HG02610 (cell line): ENCODE measurements at regions not wholly inside any gene's neighbourhood (a gene's known extent, or its start where the extent isn't known, plus 50 kb on each side); places are given as distances from the start of the nearest gene placed in this dataset.

Experiments
- ATAC-seq: cut with Tn5 transposase; IDR thresholded peaks from one replicate; pipeline ENCODE4 v1.9.1; 2021; ENCODE audit warnings: mild to moderate bottlenecking, moderate library complexity; ENCODE audit not compliant: unreplicated experiment

DNA sequence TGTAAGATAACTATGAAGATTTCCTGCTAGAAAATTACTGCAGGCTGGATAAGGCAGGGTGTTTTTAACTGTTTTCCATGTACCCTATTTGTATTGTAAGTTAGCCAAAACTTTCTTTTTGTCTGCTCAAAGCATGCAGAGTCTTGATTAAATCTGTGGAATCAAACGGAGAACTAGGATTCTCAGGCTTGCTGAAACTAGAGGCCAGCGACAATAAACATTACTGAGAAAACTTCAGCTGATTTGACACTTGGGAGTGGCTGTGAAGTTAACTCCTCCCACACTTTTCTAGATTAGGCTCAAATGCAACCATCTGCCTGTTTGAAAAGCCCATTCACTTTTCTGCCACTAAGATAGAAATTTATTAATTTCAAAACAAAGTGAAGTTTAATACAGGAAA lies 153.2 kb upstream of the FRMD4B start:
- ATAC-seq: no peak

DNA sequence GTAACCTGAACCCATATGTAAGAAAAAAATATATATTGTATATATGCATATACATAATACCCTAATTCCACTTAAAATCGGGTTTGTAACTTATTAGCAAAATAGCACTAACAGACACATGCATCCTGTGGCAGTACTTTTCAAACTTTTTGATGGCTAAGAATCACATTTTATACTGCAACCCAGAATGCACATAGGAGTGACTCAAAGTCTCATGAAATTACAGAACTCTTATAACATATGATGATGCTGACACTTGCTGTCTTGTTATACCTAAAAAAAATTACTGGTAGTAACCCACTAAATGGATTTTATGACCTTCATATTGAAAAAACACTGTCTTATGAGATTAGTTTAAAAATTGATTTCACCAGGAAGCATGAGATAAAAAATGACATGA lies 152.4 kb upstream of the FRMD4B start:
- no peak for ATAC-seq

DNA sequence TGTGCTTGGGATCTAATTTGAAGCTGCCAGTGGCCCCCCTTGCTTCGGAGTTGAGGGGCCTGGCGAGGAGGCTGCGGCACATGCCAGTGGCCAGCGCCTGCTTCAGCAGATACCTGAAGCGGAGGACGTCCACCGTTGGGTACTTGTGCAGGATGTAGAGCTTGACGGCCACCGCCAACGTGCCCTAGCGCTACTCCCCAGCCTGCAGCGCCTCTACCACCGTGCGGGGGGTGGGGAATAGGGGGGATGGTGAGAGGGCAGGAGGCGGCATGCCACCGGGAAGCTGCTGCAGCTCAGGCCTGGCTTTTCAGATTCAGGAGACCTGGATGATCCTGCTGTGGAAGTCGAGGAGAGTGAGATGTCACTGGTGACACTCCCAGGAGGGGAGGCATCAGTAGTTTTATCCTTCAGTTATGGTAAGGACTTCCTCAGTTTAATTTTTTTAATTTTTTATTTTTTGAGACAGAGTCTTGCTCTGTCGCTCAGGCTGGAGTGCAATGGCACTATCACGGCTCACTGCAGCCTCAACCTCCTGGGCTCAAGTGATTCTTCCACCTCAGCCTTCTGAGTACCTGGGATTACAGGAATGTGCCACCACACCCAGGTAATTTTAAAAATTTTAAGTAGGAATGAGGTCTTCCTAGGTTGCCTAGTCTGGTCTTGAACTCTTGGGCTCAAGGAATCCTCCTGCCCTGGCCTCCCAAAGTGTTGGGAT lies 150.6 kb upstream of the FRMD4B start:
- no peak for ATAC-seq

GRCh38 chr3:69535613-69536012 lies 149.7 kb upstream of the FRMD4B start:
- ATAC-seq: no peak

DNA sequence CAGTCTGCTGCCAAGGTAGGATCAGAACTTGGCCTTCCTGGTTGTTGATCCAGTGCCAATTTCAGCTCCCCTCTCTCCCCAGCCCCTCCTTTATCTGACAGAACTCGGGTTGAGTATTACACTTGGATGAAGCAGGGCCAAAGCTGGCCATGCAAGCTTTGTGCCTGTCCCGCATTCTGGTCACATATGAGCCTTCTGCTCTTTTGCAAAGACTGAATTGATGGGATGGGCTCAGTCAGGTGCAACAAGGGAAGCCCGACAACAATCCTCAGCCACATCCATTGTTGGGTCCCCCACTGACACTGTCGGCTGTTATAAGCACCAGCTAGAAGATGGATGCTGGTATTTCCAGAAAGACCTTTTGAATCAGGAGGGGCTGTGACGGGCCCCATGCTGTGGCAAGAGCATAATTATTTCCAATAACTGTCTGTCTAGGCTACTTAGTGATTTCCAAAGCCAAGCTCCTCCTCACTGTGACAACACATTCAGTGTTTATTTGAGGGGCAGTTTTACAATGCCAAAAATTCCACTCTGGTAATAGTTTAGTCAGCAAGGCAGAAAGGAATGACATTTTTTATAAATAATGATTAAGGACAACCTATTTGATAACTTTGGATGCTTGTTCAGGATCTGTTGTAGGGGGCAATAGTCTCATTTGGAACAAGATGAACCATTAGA lies 146.8 kb upstream of the FRMD4B start:
- ATAC-seq: no peak

GRCh38 chr3:69531576-69532546 lies 146.0 kb upstream of the FRMD4B start:
- ATAC-seq: no peak

GRCh38 chr3:69530554-69530953 lies 144.7 kb upstream of the FRMD4B start:
- no peak for ATAC-seq

DNA sequence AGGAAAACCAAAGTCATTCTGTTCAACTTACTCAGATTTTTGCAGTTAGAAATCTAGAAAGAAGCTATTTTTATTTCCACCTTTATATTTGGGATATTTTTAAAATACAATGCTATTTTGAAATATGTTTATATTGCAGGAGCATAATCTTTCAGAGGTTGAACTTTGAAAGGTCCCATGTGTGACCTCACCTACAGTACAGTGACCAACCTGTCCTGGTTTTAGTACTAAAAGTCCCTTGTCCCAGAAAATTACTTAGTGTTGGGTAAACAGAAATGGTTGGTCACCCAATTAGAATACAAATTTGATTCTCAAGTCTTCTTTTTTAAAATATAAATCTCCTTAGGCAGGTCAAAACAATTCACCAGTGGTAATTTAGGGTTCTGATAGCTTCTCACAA lies 141.6 kb upstream of the FRMD4B start:
- ATAC-seq: no peak

DNA sequence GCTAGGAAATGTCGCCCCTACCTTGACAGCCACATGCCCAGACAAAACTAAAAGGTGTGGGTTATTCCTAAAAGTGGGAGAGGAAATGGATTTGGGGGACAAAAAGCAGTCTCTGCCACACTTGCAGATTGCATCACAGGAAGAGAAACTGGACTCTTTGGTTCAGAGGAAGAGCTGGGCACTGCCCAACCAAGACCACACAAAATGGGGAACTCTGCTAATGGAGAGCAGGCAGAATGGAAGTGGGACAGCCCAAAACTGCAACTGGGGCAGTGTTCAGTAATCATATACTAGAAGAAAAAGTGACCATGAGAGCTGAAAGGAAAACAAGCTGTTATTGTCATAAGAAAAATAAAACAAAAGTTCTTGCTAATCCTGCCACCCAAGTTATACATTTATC lies 138.9 kb upstream of the FRMD4B start:
- no peak for ATAC-seq

- ATAC-seq: no peak
Observed at GRCh38 chr3:69521286-69521685, 135.4 kb upstream of the FRMD4B start.

DNA sequence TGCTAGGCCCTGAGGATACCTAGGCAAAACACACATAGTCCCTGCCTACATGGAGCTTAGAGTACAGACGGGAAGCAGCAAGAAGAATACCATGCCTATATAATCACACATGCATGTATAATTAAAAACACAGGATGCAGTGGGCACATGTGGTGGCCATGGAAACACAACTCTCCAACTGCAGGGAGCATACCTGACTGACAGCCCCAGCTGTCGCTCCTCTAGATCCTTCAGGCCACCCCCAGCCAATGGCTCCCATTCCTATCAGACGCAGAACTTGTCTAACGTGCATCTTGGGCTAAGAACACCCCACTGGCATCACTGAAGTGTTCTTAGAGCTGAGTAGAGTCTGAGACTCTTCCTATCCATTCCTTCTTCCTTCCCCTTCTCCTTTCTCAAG lies 125.5 kb upstream of the FRMD4B start:
- ATAC-seq: no peak

GRCh38 chr3:69510481-69511030 lies 124.7 kb upstream of the FRMD4B start:
- ATAC-seq: no peak

- no peak for ATAC-seq
Observed at GRCh38 chr3:69509288-69509687, 123.4 kb upstream of the FRMD4B start.

DNA sequence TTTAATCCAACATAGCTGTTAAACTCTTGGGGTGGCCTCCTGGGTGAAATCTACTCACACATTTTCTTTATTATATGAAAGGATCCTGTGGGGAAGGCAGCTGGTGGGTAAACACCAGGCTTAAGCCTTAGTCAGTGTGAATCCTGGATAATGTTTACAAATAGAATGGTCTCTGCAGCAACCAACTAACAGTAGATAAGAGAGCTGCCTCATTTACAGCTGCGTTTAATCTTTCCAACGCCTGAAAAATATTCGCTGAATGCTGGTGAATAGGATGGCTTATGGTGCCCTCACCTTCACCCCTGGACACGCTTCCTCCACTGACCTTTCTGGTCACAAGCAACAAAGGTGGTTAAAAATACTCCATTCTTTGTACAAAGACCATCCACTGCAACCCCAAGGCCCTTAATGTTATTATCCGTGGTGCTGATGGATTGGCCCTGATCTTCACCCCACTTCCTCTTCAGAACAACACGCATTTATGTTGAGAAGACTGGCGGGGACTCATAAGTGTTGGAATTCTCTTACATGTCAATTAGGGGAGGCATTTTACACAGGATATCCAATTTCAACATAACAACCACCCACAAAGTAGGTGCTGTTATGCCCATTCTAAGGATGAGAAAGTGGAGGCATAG lies 120.0 kb upstream of the FRMD4B start:
- no peak for ATAC-seq

- no peak for ATAC-seq
Observed at GRCh38 chr3:69504232-69504631, 118.3 kb upstream of the FRMD4B start.

DNA sequence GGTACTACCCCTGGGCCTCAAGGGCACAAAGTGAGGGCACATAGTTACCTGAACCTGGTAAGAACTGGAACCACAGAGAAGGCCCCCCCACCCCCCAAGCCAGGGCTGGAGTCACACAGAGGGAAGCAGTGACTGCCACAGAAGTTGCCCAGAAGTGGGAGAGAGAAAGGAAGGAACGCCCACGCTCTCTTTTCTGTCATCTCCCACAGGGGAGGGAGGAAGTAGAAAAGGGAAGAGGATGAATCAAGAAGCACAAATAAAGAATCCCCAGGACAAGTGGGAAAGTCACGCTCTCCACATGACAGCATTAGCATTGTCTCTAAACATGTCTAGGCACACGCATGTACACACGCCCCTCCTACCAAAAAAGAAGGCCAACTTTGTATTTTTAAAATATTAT lies 114.7 kb upstream of the FRMD4B start:
- ATAC-seq: no peak

DNA sequence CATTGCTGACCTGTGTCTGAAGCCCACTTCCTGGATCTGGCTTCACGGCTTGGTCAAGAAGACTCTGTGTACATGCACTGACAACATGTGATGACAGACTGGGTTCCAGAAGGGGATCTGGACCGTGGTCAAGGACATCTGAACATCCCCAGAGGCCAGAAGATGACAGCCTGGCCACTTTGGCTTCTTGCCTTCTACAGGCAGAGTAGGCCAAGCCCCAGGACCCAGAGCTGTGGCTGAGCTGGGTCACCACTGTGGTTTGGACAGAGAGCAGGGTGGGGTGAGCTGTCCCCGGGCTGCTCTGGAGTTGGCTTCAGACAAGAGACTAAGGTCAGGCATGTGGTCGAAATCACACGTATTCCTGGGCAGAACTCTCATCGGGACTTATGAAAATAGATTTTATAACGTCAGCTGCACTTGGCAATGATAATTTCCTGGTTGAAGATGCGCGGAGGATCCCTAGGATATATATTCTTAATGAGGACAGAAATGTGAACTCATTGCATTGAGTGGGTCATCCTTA lies 114.1 kb upstream of the FRMD4B start:
- no peak for ATAC-seq

GRCh38 chr3:69499422-69499821 lies 113.5 kb upstream of the FRMD4B start:
- ATAC-seq: no peak

- ATAC-seq: no peak
Observed at GRCh38 chr3:69496856-69497255, 111.0 kb upstream of the FRMD4B start.

GRCh38 chr3:69494185-69494584 lies 108.3 kb upstream of the FRMD4B start:
- ATAC-seq: no peak

DNA sequence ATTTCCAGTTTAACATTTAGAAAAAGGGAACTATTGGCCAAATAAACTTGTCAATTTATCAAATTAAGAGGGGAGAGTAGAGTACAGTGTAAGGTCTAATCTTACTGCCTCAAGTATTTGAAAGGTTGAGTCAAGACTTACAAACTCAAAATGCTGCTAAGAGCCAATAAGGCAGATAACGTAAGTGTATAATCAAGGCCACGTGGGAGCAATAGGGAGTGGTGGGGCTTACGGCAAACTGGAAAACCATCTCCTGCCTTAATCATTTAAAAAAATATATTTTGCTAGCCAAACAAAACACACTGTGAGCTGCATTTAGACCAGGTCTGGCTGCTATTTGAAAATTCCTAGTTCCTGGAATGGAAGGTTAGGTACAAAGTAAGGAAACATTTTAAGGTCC lies 107.3 kb upstream of the FRMD4B start:
- no peak for ATAC-seq
